NCI-H1417 (cell line): ENCODE measurements at regions not wholly inside any gene's neighbourhood (a gene's known extent, or its start where the extent isn't known, plus 50 kb on each side); places are given as distances from the start of the nearest gene placed in this dataset.
"Not testable (repeated sequence)": the region's sequence is repeated elsewhere in the genome, so short reads cannot be mapped to it uniquely, and the experiment has no call there.

Source experiments
- DNase-seq, 3 experiments: peaks; one replicate each; lab custom pipeline; 2025; lab: John Stamatoyannopoulos, UW

- no peak for DNase-seq
Observed at GRCh38 chr21:15472108-15473040, 257.4 kb upstream of the USP25 start.

- DNase-seq, result not testable (repeated sequence)
Observed at GRCh38 chr21:15477773-15478172, 252.0 kb upstream of the USP25 start.

- no peak for DNase-seq
Observed at GRCh38 chr21:15480160-15480559, 249.6 kb upstream of the USP25 start.

- DNase-seq, result peak; percentile 74 to 92 (median 76)
Observed at GRCh38 chr21:15483138-15483780, 246.5 kb upstream of the USP25 start.

- no peak for DNase-seq
Observed at GRCh38 chr21:15486460-15487195, 243.2 kb upstream of the USP25 start.

GRCh38 chr21:15487196-15487550, 242.6 kb upstream of the USP25 start:
- no peak for DNase-seq

- no peak for DNase-seq
Observed at GRCh38 chr21:15491100-15491499, 238.7 kb upstream of the USP25 start.

- no peak for DNase-seq
Observed at GRCh38 chr21:15493646-15494045, 236.1 kb upstream of the USP25 start.

- no peak for DNase-seq
Observed at GRCh38 chr21:15494481-15494880, 235.3 kb upstream of the USP25 start.

GRCh38 chr21:15495965-15496364, 233.8 kb upstream of the USP25 start:
- no peak for DNase-seq

GRCh38 chr21:15496911-15497310, 232.9 kb upstream of the USP25 start:
- DNase-seq, result no peak

GRCh38 chr21:15498455-15498854, 231.3 kb upstream of the USP25 start:
- no peak for DNase-seq

- DNase-seq, result no peak
Observed at GRCh38 chr21:15506086-15506485, 223.7 kb upstream of the USP25 start.

GRCh38 chr21:15508554-15508953, 221.2 kb upstream of the USP25 start:
- no peak for DNase-seq

- no peak for DNase-seq
Observed at GRCh38 chr21:15514073-15514946, 215.5 kb upstream of the USP25 start.

GRCh38 chr21:15515908-15516307, 213.9 kb upstream of the USP25 start:
- no peak for DNase-seq

GRCh38 chr21:15517394-15517793, 212.4 kb upstream of the USP25 start:
- no peak for DNase-seq

- DNase-seq, result no peak
Observed at GRCh38 chr21:15520811-15521643, 208.8 kb upstream of the USP25 start.

GRCh38 chr21:15521644-15522001, 208.2 kb upstream of the USP25 start:
- DNase-seq, result no peak

GRCh38 chr21:15522148-15522547, 207.6 kb upstream of the USP25 start:
- no peak for DNase-seq

GRCh38 chr21:15524855-15525254, 204.9 kb upstream of the USP25 start:
- DNase-seq, result no peak
